GM18909 (cell line): ENCODE measurements at regions not wholly inside any gene's neighbourhood (a gene's known extent, or its start where the extent isn't known, plus 50 kb on each side); places are given as distances from the start of the nearest gene placed in this dataset.

ENCODE experiments used
- ATAC-seq: cut with Tn5 transposase; IDR thresholded peaks from one replicate; pipeline ENCODE4 v1.9.1; 2021; ENCODE audit warnings: mild to moderate bottlenecking; ENCODE audit not compliant: unreplicated experiment, poor library complexity

DNA sequence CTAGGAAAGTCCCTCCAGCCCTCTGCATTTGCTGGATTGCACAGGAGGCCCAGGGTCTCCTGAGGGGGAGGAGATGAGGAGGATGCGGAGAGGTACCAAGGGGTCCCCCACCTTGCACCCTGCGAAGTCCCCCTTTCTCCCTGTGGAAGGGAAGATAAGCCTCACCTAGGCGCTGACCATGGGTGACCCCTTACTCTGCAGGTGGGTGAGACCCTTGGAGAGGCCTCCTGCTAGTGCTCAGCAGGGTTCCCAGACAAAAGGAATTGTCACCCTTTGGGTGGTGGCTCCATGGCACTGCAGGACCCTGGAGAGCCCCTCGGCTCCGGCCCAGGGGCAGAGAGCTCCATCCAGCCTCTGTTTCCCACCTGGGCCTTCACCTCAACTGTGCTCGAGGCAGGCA is 107.0 kb upstream of the RET start:
- ATAC-seq, result no peak

DNA sequence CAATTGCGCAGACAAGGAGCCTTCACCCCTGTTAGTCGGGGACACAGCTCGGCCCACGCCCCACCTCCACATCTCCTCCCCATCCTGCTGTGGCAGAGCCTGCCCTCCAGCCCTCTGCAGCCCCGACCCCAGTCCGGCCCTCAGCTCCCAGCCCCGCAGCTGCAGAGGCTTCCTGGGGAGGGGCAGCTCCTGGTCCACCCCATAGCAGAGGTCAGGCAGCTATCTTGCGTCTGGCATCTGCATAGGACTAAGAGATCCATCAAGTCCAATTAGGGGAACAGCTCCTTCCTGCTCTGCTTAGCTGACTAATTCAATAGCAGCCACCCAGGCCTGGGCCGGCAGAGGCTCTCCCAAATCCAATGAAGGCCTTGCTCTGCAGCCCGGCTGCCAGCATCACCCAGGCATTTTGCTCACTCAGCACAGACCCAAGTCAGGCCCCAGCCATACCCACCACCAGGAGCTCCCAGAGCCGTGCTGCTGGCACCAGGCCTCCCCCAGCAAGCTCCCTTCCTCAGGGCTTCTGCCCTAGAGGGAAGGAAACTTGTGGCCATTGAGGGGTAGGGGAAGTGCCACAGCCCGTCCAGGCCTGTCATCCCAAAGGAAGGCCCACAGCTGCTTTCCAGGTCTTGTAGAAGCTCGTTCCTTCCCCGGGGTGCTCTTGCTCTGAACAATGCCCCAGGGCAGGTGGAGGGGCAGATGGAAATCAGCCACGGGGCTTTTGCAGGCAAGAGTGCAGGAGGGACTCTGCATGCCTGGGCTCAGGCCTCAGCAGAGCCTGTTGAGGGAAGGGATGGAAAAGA is 106.2 kb upstream of the RET start:
- no peak for ATAC-seq

DNA sequence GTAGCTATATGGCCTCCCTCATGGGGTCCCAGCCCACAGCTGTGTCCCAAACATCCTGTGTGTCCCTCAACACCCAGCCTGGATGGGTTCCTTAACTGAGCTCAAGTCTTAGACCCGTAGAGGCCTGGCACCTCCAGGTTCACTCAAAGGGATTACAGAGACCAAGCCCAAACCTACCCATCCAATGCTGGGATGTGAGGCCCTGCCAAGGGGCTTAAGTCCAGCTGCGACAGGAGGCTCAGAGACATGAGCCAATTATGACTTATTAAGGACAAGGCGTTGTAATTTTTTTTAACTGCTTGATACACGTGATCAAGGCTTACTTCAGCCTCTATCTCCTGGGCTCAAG is 105.6 kb upstream of the RET start:
- ATAC-seq, result no peak

DNA sequence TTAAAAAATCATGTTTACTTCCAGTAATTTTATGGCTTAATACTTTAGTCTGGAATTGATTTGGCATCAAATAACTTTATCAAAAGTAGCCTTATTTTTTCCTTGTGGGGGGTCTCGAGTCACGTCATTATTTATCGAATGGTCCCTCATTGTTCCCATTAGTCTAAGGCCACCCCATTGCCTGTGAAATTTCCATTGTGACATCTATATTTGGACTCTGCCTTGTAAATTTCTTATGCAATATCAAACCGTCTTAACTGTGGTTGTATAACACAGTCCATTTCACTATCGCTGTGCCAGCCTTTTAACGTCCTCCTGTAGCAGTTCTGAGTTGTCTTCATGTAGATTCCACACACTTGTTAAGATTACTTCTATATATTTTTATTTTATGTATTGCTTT is 103.9 kb upstream of the RET start:
- no peak for ATAC-seq

DNA sequence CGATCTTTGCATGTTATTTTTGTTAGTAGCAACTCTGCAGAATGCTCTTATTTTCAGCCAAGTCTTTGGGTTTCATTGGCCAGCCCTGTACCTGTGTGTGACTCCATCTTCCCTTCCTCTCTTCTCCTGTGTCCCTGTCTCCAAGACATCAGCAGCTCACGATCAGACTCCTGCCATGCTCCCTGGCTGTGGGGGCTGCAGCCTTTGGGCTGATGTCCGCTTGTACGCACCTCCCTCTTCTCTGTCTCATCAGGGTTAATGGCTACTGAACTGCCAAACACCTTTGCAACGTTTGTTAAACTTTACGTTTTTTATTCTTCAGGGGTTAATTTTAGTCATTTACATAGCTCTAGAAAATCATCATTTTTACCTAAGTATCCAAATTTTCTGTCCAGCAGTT is 103.5 kb upstream of the RET start:
- ATAC-seq, result no peak

DNA sequence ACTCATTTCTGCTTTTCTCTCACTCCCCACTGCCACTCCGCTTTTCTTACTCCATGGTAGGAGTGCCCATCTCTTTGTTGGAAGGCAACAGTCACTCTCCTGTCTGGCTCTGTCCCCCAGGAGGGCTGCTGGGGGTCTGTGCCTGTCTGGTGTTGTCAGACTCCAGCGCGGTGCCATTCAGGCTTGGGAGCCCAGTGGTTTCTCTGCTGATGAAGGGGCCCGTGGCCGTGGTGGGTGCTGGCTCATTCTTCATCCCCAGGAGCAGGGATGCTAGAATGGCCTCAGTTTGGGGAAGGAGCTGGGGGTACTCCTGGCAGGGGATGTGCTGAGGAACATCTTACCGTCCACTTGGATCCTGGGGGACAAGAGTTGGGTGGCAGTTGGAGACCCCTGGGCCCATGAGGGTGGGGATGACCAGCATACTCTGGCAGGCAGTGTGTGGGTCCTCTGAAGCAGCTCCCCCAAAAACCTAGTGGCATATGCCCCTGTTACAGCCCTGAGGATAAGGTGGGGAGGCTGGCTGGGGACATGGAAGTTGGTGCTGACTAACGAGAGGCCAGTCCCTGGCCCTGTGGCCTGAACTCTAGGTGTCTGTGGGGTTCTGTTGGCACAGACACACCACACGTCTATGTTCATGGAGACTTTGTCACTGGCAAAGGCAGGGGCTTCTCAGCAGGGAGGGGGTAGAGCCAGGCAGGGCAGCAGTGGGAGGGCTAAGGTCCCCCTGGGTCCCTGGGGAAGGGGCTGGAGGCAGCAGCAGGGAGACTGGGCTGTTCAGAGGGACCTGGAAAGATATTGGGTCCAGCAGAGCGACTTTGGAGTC is 102.8 kb upstream of the RET start:
- ATAC-seq, result no peak

DNA sequence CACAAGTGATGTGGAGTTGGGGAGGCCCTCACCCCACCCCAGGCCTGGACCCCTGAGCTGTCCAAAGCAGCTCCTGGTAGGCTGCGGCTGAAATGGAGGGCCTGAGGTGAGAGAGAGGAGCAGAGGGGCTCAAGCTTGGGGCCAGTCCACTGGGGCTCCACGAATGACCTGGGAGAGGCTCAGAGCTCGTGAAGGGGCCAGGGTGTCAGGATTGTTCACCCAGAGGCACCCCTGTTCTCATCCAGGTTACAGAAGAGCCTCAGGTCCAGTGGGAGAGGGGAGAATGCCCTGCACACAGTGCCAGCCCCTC is 102.2 kb upstream of the RET start:
- ATAC-seq, result no peak

DNA sequence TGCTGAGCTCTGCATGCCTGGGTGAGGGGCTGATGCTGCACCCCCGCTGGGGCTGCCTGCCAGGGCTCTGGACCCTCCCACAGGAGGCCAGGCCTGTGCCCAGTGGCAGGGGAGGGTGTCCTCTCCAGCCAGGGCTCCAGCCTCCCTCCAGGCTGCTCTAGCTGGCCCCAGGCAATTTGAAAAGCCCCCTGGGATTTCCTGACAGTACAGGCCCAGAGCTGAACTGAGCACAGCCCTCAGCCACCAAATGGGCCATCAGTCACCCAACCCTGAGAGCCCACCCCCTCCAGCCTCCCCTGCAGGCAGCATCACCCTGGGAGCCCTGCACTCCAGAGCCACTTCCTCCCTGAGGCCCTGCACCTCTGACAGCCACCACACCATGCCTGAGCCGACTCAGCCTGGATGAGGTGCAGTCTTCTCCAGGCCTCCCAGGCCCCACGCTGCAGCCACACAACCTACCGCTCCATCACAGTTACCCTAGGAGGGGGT is 101.8 kb upstream of the RET start:
- ATAC-seq, result no peak

DNA sequence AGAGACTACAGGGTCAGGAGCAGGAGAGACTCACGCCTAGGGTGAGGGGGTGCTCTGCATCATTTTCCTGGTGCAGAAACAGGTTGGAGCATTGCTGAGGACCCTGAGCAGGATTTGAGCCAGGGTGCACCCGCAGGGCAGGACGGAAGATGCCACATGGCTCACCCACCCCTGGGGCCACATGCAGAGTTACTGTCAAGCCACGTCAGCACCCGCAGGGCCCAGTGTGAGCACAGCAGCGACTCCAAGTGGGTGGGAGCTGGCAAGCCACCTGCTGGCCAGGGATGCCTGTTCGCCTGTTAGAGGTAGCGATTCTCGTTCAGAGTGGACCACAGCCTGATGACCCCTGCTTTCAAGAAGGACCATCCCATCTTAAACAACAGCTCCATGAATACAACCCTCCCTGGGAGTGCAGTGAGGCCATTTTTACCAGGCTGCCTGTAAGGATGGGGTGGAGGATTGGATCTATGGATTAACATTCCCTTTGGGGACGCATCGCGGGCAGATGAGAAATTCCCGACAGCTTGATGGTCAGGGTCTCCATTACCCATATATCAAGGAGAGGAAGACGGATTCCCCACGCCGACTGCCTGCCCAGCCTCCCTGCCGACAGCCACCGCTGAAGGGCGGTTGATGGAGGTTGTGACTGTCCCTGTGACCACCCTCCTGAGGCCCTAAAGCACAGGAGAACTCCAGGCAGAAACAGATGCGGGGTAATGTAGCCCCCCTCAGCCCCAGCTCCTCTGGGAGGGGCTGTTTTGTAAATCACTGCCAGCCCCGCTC is 101.1 kb upstream of the RET start:
- ATAC-seq, result no peak

DNA sequence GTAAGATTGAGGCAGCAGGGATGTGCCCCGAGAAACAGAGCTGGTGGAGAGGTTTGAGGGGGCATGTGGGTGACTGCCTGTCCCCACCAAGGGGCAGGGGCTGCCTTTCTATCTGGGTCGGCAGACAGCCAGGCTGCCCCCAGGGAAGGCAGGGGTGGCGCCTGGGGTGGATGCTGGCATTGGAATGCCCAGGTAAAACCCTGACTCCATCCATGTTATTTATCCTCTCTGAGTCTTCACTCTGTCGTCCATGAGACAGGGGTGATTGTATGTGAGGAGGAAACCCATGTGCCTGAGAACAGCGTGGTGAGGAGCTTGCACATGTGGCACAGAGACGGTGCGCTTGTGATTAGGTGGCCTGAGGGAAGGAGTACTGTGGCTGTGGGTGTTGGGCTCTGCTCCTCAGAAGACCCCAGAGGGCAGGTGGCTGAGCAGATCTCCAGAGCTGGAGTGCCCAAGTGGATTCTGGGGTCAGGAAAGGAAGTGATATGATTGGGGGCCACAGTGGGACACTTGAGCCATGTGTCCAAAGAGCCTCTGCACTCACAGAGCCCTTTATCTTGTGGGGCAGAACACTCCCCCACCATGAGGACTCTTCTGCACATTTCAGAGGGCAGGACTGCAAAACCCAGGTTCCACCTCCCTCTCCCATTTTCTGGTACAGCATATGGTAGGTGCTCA is 100.4 kb upstream of the RET start:
- ATAC-seq, result no peak

DNA sequence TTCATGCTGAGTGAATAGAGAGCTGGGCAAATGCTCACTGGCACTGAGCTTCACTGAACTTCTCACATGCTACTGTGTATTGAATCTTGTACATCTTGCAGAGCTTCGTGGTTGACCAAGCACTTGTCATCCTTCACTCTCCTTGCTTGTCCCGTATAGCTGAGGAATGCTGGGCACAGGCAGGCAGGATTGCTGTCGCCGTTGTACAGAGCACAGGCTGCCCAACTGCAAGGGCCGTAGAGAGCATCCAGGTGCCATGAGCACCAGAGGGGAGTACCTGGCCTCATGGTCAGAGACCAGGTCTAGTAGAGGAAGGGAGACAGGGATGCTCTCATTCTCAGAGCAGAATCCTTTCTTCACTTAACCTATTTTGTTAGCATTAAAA is 99.8 kb upstream of the RET start:
- ATAC-seq, result no peak

DNA sequence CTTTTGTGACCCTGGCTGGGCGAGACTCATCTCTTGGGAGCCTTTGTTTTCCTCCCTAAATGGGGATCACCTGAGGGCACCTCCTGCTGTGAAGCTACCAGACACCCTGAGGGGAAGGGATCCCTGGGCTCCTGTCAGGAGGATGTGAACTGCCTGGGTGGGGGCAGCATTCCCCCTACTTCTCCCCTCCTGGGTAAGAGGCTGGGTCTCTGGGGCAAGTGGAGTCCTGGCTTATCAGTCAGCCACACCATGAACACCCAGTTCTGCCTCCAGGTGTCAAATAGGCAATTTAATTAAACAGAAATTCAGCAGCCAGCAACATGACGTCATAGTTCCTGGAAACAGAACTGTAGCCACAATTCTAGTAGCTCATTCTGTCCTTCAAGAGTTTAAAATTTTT is 97.7 kb upstream of the RET start:
- no peak for ATAC-seq

DNA sequence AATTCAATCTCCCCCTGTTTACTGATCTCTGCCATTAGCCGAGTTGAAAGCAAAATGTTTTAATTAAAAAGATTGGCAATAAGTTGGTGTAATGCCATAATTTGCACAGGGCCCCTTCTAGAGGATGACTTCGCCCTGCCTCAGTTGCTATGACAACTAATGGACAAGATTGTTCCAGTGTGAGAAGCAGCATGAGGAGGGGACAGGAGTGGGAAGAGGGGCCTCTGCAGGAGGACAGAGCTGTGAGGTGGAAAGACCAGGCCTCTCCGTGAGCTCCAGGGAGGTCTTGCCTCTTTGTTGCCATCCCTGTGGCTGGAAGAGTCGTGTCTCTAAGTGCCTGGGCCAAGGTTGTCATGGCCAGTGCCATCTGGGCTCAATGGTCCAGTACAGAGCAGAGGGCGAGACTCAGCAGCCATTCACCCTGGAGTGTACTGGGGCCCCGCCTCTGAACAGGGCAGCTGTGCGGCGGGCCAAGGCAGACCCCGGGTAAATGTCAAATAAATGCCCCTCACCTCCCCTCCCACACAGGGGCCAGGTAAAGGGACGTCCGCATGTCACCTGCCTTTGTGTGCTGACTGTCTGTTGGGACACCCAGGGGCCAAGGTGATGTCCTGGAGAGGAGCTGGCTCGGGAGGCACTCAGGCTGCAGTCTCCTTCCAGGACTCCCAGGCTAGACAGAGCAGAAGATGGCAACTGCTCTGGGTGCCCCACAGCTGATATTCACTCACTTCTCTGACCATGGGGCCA is 97.0 kb upstream of the RET start:
- ATAC-seq, result no peak

DNA sequence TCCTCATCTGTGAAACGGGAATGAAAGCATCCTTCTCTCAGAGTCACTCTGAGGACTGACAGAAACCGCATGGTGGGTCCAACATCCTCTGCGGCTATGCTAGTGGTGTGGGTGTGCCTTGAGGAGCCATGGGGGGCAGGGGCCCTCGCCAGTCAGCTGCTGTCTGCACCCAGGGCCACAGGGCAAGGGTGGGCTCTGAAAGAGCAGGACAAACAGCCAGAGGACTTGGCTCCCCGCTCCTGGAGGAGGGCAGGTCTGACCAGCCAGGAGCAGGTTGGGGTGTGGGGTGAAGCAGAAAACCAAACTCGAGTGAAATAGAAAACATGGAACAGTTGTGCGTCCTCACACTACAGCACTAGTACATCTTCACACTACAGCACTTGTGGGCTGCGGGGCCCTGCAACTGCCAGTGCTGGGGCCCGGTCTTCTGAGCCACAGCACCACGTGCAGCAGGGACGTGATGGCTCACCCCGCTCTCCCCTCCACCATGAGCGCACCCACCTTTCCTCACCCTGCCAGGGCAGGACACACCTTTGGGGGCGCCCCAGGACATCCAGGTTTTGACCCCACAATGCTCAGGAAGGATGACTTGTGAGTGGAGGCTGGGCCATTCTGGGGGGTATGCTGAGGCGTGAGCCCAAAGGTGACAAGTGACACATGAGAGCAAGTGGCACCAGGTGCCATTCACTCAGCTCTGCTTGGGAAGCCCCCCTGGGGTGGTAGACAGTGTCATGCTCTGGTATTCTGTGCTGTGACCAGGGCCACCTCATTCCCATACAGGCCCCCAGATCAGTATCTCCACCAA is 96.1 kb upstream of the RET start:
- no peak for ATAC-seq

DNA sequence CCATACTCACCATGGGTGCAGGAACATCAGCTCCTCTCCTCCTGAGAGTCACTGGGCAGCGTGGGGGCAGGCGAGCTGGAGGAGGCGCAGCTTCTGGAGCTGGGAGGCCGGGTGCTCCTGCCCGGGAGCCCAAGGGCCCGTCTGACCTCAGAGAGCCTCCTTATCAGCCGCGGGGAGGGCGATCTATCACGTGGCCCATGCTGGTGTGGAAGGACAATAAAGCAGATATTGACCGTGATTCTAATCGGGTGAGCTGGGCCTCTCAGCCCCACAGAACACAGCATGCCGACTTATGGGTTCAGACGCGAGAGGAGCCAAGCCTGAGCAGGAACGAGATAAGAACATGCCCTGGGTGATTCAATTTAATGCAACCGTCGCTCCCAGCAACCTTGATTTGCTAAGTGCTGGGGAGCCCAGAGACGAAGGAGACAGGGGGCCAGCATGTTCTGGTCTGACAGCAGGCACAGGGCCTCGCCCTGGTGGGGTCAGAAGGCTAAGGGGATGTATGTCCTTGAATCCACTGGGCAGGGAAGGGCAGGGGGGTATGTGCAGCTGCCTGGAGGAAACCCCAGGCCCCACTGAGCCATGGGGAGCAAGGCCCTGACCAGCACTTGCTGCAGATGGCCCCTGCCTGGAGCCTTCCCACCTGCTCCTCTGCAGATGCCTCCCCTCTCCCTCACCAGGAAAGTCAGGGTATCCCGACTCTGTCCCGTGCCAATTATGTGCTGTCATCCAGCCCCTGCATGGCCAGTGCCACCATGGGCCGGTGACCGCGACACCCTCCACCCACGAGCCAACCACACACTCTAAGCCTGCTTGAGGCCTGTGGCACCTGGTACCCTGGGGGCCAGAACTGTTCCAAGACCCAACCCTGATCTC is 95.3 kb upstream of the RET start:
- no peak for ATAC-seq

DNA sequence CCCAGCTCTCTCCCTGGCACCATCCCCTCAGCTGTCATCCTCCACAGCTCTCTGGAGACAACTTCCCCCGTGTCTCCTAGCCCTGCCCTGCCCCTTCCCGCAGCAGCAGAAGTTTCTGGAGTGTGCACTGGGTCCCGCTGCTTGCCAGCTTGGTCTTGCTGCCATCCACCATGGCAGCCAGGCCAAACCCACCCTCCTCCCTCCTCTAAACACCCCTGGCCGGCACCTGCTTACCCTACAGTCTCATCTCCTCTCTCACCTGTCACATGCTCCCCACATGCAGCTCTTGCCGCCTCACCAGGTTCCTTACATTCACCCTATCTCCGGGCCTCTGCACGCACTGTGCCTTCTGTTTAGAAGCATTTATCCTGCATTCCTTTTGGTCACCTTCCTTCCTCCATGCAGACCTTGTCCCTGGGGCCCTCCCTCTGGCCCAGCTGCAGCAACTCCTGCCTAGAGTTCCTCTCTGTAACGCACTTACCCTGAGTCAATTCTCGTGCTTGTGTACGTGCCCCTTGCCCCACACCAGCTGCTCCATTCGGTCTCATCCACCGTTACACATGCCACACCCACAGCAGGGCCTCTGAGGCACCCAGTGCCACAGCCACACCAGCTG is 93.9 kb upstream of the RET start:
- ATAC-seq, result no peak

DNA sequence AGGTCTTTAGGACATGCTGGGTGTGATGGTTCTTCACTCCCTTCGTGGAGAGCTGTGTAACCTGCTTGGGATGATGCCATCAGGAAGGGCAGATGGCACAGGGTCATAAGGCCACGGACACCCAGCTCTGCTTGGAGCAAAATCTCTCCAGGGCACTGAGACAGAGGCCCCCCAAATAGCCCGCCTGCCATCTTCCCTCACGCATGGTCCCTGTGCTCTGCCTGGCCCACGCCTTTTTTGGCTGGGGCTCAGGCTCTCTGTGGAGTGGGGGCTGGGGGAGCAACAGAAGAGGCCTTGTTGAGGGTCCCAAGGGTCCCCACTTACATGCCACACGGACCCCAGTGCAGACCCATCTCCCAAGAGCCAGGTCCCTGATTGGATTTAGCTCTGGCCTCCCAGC is 93.3 kb upstream of the RET start:
- ATAC-seq, result no peak
